ENCODE measurements at regions not wholly inside any gene's neighbourhood (a gene's known extent, or its start where the extent isn't known, plus 50 kb on each side); places are given as distances from the start of the nearest gene placed in this dataset.

DNA sequence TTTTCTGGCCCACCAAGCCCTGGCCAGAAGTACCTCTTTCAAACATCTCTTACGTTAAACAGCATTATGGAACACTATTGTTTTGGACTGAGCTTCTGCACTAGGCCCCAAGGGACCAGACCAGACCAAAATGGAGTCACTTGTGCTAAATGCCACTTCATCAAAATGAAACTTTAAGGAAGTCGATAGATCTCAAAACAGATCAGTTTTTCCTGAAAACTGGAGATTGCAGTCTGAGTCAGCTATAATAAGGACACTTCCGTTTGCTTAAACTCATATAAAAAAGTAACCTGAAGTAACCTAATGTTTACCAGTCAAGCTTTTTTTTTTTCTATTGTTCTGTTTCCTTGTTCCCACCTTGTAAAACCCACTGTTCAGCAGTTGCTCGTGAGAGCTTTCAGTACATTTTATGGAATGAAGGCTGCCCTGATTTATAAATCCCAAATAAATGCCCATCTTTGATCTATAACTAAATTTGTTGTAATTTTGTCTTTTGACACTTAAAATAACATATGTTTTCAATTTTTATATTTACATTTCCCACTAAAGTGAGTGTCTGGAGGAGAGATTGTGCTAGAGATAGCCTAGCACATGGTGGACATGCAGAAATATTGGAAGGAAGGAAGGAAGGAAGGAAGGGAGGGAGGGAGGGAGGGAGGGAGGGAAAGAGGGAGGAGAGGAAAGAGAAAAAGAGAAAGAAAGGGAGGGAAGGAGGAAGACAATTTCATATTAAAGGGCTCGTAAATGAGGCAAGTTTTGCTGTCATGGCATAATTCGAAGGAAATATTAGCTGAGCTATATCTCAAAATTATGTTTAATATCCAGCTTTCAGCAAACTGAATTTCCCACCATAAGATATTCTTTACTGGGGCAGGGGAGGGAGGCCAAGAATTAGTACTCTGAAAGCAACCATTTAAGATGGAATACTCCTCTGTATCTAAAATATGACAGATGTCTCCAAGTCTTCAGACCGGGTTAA lies 77.0 kb upstream of the CXADR start:
- H3K4me1 ChIP-seq, result peaks cover 0 to 7% (median 0%) of the 10 kb centered on the region in 12 donors
- ATAC-seq (no peak), DNase-seq (no peak)
- no peak overlapping the region for H3K27ac ChIP-seq
- no peak overlapping the region for H3K4me3 ChIP-seq
- H3K9me3 ChIP-seq, result no peaks in the 10 kb centered on the region
- WGBS, 4 donors, result 61 to 65% (median 64%) methylated on average over 7 of the region's 7 CpGs
- TF ChIP-seq, protein P1, sequence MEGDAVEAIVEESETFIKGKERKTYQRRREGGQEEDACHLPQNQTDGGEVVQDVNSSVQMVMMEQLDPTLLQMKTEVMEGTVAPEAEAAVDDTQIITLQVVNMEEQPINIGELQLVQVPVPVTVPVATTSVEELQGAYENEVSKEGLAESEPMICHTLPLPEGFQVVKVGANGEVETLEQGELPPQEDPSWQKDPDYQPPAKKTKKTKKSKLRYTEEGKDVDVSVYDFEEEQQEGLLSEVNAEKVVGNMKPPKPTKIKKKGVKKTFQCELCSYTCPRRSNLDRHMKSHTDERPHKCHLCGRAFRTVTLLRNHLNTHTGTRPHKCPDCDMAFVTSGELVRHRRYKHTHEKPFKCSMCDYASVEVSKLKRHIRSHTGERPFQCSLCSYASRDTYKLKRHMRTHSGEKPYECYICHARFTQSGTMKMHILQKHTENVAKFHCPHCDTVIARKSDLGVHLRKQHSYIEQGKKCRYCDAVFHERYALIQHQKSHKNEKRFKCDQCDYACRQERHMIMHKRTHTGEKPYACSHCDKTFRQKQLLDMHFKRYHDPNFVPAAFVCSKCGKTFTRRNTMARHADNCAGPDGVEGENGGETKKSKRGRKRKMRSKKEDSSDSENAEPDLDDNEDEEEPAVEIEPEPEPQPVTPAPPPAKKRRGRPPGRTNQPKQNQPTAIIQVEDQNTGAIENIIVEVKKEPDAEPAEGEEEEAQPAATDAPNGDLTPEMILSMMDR (IDR thresholded peaks at IDR 0.05), result no peak
- no peak for TF ChIP-seq POLR2A (IDR thresholded peaks at IDR 0.05)
- intact Hi-C loops (cut with DNase I), result no loop called here
- H3K36me3 ChIP-seq, result no peaks in the 10 kb centered on the region
- no peaks in the 10 kb centered on the region for H3K27me3 ChIP-seq

DNA sequence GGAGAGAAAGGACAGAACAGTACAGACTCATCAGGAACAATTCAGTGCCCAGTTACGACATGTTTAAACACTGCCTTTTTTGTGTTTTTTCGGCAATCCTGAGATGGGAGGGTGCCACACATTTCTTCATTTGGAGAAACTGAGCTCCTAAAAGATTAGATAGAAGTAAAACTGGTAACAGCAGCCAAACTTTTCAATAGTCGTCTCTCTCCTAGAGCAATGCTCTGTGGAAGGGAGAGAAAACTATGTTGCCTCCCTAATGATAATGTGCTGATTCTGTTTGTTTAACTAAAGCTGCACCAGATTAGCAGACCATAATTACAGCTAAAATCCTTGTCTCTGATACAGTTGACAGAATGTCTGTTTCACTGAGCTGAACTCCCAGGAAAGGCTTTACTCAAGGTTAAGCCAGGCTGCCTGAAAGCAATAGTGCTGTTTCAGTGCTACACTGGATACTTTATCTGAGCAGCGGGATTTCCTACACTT lies 76.2 kb upstream of the CXADR start:
- 55 to 65% (median 60%) methylated on average over 4 of the region's 4 CpGs for WGBS, 4 donors
- H3K27me3 ChIP-seq, result no peaks in the 10 kb centered on the region
- TF ChIP-seq, protein P1 (IDR thresholded peaks at IDR 0.05), result no peak
- no peak for TF ChIP-seq POLR2A (IDR thresholded peaks at IDR 0.05)
- H3K4me1 ChIP-seq, result peaks cover 0 to 7% (median 0%) of the 10 kb centered on the region in 12 donors
- H3K27ac ChIP-seq, result no peak overlapping the region
- peak in 1 of 4 donors; percentile 24 for ATAC-seq
- DNase-seq, result no peak
- no peaks in the 10 kb centered on the region for H3K36me3 ChIP-seq
- intact Hi-C loops (cut with DNase I), result no loop called here
- H3K4me3 ChIP-seq, result no peak overlapping the region
- H3K9me3 ChIP-seq, result no peaks in the 10 kb centered on the region

DNA sequence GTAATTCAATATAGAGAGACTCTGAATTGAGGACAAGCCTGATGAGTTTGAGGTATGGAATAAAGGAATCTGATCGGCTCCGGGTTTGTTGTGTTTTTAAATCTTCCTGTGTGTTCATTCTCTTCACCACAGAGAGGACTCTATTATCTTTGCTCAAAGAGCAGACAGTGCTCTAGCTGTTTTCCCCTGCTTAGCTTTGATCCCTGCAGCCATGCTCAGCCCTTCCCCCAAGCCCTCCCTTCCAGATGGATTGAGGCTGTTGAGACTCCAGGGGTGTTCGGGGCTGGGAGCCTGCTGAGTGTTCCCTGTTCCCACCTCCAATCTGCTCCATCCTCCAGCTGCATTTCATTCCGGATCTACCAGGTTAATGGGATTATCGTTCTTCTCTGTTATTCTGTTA lies 74.2 kb upstream of the CXADR start:
- Histone ChIP-seq H3K4me1 (peaks cover 0 to 7% (median 0%) of the 10 kb centered on the region in 12 donors), H3K4me3 (no peak overlapping the region), H3K9me3 (no peaks in the 10 kb centered on the region), H3K36me3 (no peaks in the 10 kb centered on the region), H3K27ac (no peak overlapping the region), H3K27me3 (no peaks in the 10 kb centered on the region)
- intact Hi-C loops (cut with DNase I), result no loop called here
- ATAC-seq (no peak), DNase-seq (no peak)
- TF ChIP-seq, protein P1 (IDR thresholded peaks at IDR 0.05), result no peak
- TF ChIP-seq POLR2A (IDR thresholded peaks at IDR 0.05), result no peak
- 28 to 35% (median 33%) methylated on average over 5 of the region's 5 CpGs for WGBS, 4 donors

DNA sequence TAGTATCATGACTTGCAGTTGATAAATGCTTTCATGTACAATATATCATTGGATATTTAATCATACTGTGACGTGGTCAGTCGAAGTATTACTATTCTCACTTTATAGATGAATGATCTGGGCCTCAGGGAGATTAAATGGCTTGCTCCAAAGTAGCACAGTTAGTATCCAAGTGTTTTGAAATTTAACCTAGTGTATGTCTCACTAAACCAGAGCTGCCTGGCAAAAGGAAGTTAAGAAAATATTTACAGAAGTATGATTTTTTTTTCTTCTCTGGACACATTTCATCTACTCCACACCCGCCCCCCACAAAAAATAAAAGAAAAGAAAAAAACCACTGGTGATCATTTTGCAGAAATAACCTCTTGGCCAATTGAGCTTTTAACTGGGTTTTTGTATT lies 71.9 kb upstream of the CXADR start:
- Histone ChIP-seq H3K4me3 (no peak overlapping the region), H3K27ac (no peak overlapping the region), H3K36me3 (no peaks in the 10 kb centered on the region), H3K4me1 (peaks cover 0 to 7% (median 0%) of the 10 kb centered on the region in 12 donors), H3K9me3 (no peaks in the 10 kb centered on the region), H3K27me3 (no peaks in the 10 kb centered on the region)
- no peak for TF ChIP-seq POLR2A (IDR thresholded peaks at IDR 0.05)
- TF ChIP-seq, protein P1 (IDR thresholded peaks at IDR 0.05), result no peak
- intact Hi-C loops (cut with DNase I), result no loop called here
- WGBS, 4 donors, result 68 to 87% (median 80%) methylated on average over 3 of the region's 3 CpGs
- ATAC-seq (no peak), DNase-seq (no peak)

Measured in heart left ventricle (tissue), 16 donors.